Stimulated activated naive CD8-positive, alpha-beta T cell treated with anti-CD3 and anti-CD28 coated beads, Interleukin-15, Interleukin-2, amounts not matched to agents 100 U/mL and 50 U/mL, for 24 hours (primary cell): ENCODE measurements at regions not wholly inside any gene's neighbourhood (a gene's known extent, or its start where the extent isn't known, plus 50 kb on each side); places are given as distances from the start of the nearest gene placed in this dataset.
"Not testable (repeated sequence)": the region's sequence is repeated elsewhere in the genome, so short reads cannot be mapped to it uniquely, and the experiment has no call there.

Experiments
- ATAC-seq: fragments of 150-1000 bp; cut with Tn5 transposase; one replicate; pipeline ENCODE4 v1.10.0; 2021
- DNase-seq: peaks from one replicate; pipeline ENCODE4 v3.0.0; 2021

GRCh38 chr22:34834059-34834458 lies 231.9 kb upstream of the ISX start:
- ATAC-seq (no peak), DNase-seq (no peak)

GRCh38 chr22:34834541-34834940 lies 231.4 kb upstream of the ISX start:
- DNase-seq, ATAC-seq: not testable (repeated sequence)

GRCh38 chr22:34841331-34841771 lies 224.6 kb upstream of the ISX start:
- DNase-seq = no peak
- ATAC-seq = no peak

- ATAC-seq (no peak), DNase-seq (no peak)
Observed at GRCh38 chr22:34841911-34842310, 224.0 kb upstream of the ISX start.

GRCh38 chr22:34842630-34843029 lies 223.3 kb upstream of the ISX start:
- ATAC-seq (no peak), DNase-seq (no peak)

GRCh38 chr22:34843743-34844142 lies 222.2 kb upstream of the ISX start:
- not testable (repeated sequence) for DNase-seq, ATAC-seq

GRCh38 chr22:34845391-34845790 lies 220.6 kb upstream of the ISX start:
- no peak for ATAC-seq

GRCh38 chr22:34847072-34847471 lies 218.9 kb upstream of the ISX start:
- ATAC-seq (peak; percentile 52), DNase-seq (no peak)

More at GRCh38 chr22:34845391-34845790, 220.6 kb upstream of the ISX start:
- no peak for DNase-seq

- ATAC-seq (no peak), DNase-seq (no peak)
Observed at GRCh38 chr22:34849965-34850364, 216.0 kb upstream of the ISX start.

GRCh38 chr22:34851918-34852662 lies 213.9 kb upstream of the ISX start:
- DNase-seq (no peak), ATAC-seq (no peak)

- DNase-seq (no peak), ATAC-seq (no peak)
Observed at GRCh38 chr22:34855471-34855870, 210.5 kb upstream of the ISX start.

- DNase-seq (no peak), ATAC-seq (no peak)
Observed at GRCh38 chr22:34858066-34858465, 207.9 kb upstream of the ISX start.

- DNase-seq (no peak), ATAC-seq (no peak)
Observed at GRCh38 chr22:34861787-34862186, 204.2 kb upstream of the ISX start.

- ATAC-seq (no peak), DNase-seq (no peak)
Observed at GRCh38 chr22:34866081-34866480, 199.9 kb upstream of the ISX start.

GRCh38 chr22:34866495-34867131 lies 199.3 kb upstream of the ISX start:
- DNase-seq (no peak), ATAC-seq (no peak)

- ATAC-seq (no peak), DNase-seq (no peak)
Observed at GRCh38 chr22:34877506-34877905, 188.5 kb upstream of the ISX start.

GRCh38 chr22:34878171-34878570 lies 187.8 kb upstream of the ISX start:
- no peak for ATAC-seq

GRCh38 chr22:34879001-34879400 lies 187.0 kb upstream of the ISX start:
- no peak for ATAC-seq
- DNase-seq = no peak

More at GRCh38 chr22:34878171-34878570, 187.8 kb upstream of the ISX start:
- DNase-seq = no peak

GRCh38 chr22:34880662-34881061 lies 185.3 kb upstream of the ISX start:
- DNase-seq (no peak), ATAC-seq (no peak)

GRCh38 chr22:34881453-34881852 lies 184.5 kb upstream of the ISX start:
- no peak for DNase-seq
- ATAC-seq = no peak

- ATAC-seq = no peak
- no peak for DNase-seq
Observed at GRCh38 chr22:34885852-34886251, 180.1 kb upstream of the ISX start.

GRCh38 chr22:34886391-34886790 lies 179.6 kb upstream of the ISX start:
- DNase-seq (no peak), ATAC-seq (no peak)

- no peak for ATAC-seq
- DNase-seq = no peak
Observed at GRCh38 chr22:34886812-34887211, 179.1 kb upstream of the ISX start.

GRCh38 chr22:34897126-34897525 lies 168.8 kb upstream of the ISX start:
- ATAC-seq (no peak), DNase-seq (no peak)
